HCT116 (cell line): ENCODE measurements at regions not wholly inside any gene's neighbourhood (a gene's known extent, or its start where the extent isn't known, plus 50 kb on each side); places are given as distances from the start of the nearest gene placed in this dataset.

Experiments
- ATAC-seq: fragments of 200-7000 bp; cut with Tn5 transposase; 2 replicates; pipeline ENCODE4 v1.9.1; 2020; ENCODE audit warnings: mild to moderate bottlenecking, moderate library complexity
- BruUV-seq: library from RNA; stranded (reverse); fragments of 400-500 nt; replicated peaks from 2 replicates; lab custom pipeline; 2021; lab: Mats Ljungman, UMichigan
- CTCF ChIA-PET: fragments of 300-600 bp; sonication (Branson Sonifier 250); formaldehyde crosslinking; loops from one replicate; lab custom pipeline; 2021; ENCODE audit warnings: antibody characterized with exemption; lab: Charles Lee
- POLR2A ChIA-PET: fragments of 300-600, 350-600 bp; sonication (Branson Sonifier 250); formaldehyde crosslinking; loops from one replicate; lab custom pipeline; 2021; ENCODE audit warnings: antibody characterized with exemption; lab: Charles Lee
- RAD21 ChIA-PET, 2 experiments: fragments of 300-600 bp; sonication (Branson Sonifier 250); formaldehyde crosslinking; loops; one replicate each; lab custom pipeline; 2023; ENCODE audit warnings: low total read pairs in 2 of 2; ENCODE audit not compliant: uncharacterized antibody in 2 of 2, unreplicated experiment in 2 of 2, low non-redundant PET in 1 of 2; lab: Charles Lee
- DNase-seq: peaks from one replicate; pipeline ENCODE4 v3.0.0-alpha.2; 2010; ENCODE audit warnings: low read depth, low spot score
- H2AFZ ChIP-seq: fragments of 200-600 bp; shearing (Covaris generic), sonication (generic); 2 replicates; pipeline ENCODE4 v1.6.1; 2017; ENCODE audit warnings: low read depth, mixed run types, mixed read lengths, antibody characterized with exemption, low read length; ENCODE audit not compliant: poor library complexity, severe bottlenecking
- H3K27ac ChIP-seq: 2 replicates; pipeline ENCODE4 v1.5.1; 2012; ENCODE audit warnings: low read depth, low read length
- H3K27me3 ChIP-seq: fragments of 200-600 bp; sonication (generic); 2 replicates; pipeline ENCODE4 v1.6.1; 2016; ENCODE audit warnings: mixed run types, low read length, mixed read lengths; ENCODE audit not compliant: insufficient read depth
- H3K36me3 ChIP-seq, 2 experiments: fragments of 200-500 bp in 1 of 2; fragments of 200-600 bp in 1 of 2; sonication (Bioruptor generic) in 1 of 2; sonication (generic) in 1 of 2; 2 replicates each; pipeline versions ENCODE4 v1.5.1 to v1.6.1; 2014 to 2016; ENCODE audit warnings: low read length in 2 of 2, inconsistent platforms in 1 of 2, mixed read lengths in 1 of 2, mixed run types in 1 of 2; ENCODE audit not compliant: insufficient read depth in 2 of 2, control insufficient read depth in 1 of 2
- H3K4me1 ChIP-seq, 2 experiments: fragments of 200-600 bp in 1 of 2; sonication (generic) in 1 of 2; 2 replicates each; pipeline versions ENCODE4 v1.5.1 to v1.6.1; 2012 to 2017; ENCODE audit warnings: low read length in 2 of 2, inconsistent platforms in 1 of 2, mild to moderate bottlenecking in 1 of 2, mixed read lengths in 1 of 2, mixed run types in 1 of 2, moderate library complexity in 1 of 2; ENCODE audit not compliant: insufficient read depth in 2 of 2, control insufficient read depth in 1 of 2
- H3K4me2 ChIP-seq: fragments of 200-600 bp; sonication (generic); 2 replicates; pipeline ENCODE4 v1.6.1; 2017; ENCODE audit warnings: mixed run types, low read length, mixed read lengths
- H3K4me3 ChIP-seq, 2 experiments: fragments of 200-600 bp in 1 of 2; sonication (generic) in 1 of 2; replicated peaks in 1 of 2; 2 replicates each; pipeline ENCODE4 v1.5.1; 2011 to 2016; ENCODE audit warnings: low read length in 2 of 2, control low read depth in 1 of 2, low read depth in 1 of 2, mild to moderate bottlenecking in 1 of 2, mixed read lengths in 1 of 2, mixed run types in 1 of 2
- H3K79me2 ChIP-seq: fragments of 200-600 bp; sonication (generic); 2 replicates; pipeline ENCODE4 v1.6.1; 2017; ENCODE audit warnings: mild to moderate bottlenecking, mixed run types, low read length, moderate library complexity, mixed read lengths; ENCODE audit not compliant: insufficient read depth
- H3K9ac ChIP-seq: fragments of 200-600 bp; sonication (generic); 2 replicates; pipeline ENCODE4 v1.6.1; 2016; ENCODE audit warnings: low read length, mixed read lengths
- H3K9me2 ChIP-seq: fragments of 200-600 bp; sonication (generic), shearing (Covaris generic); 2 replicates; pipeline ENCODE4 v1.6.1; 2017; ENCODE audit warnings: mixed run types, mild to moderate bottlenecking, moderate library complexity; ENCODE audit not compliant: insufficient read depth
- H3K9me3 ChIP-seq, 2 experiments: fragments of 200-500 bp in 1 of 2; fragments of 200-600 bp in 1 of 2; sonication (Bioruptor generic) in 1 of 2; sonication (generic) in 1 of 2; 2 replicates each; pipeline ENCODE4 v1.6.1; 2014 to 2017; ENCODE audit warnings: low read length in 2 of 2, mixed read lengths in 2 of 2, inconsistent platforms in 1 of 2, low read depth in 1 of 2, mild to moderate bottlenecking in 1 of 2, mixed run types in 1 of 2, moderate library complexity in 1 of 2; ENCODE audit not compliant: control insufficient read depth in 1 of 2, insufficient read depth in 1 of 2
- H4K20me1 ChIP-seq: fragments of 200-600 bp; sonication (generic), shearing (Covaris generic); 2 replicates; pipeline ENCODE4 v1.6.1; 2017; ENCODE audit warnings: mixed run types, mild to moderate bottlenecking, moderate library complexity; ENCODE audit not compliant: insufficient read depth
- CBX3 ChIP-seq: IDR thresholded peaks from 2 replicates; pipeline ENCODE4 v1.6.1; 2012; ENCODE audit warnings: low read depth
- EZH2 ChIP-seq: fragments of 200-600 bp; sonication (generic); IDR thresholded peaks from 2 replicates; pipeline ENCODE4 v1.6.1; 2017; ENCODE audit warnings: antibody characterized with exemption, mixed run types
- EZH2phosphoT487 ChIP-seq: fragments of 200-600 bp; IDR thresholded peaks from 2 replicates; pipeline ENCODE4 v1.6.1; 2018; ENCODE audit warnings: antibody characterized with exemption, borderline replicate concordance
- FOSL1 ChIP-seq: IDR thresholded peaks from 2 replicates; pipeline ENCODE4 v1.6.1; 2012; ENCODE audit warnings: low read depth
- JUND ChIP-seq: IDR thresholded peaks from 2 replicates; pipeline ENCODE4 v1.6.1; 2012
- POLR2A ChIP-seq: IDR thresholded peaks from 2 replicates; pipeline ENCODE4 v1.7.0; 2011; ENCODE audit warnings: borderline replicate concordance; ENCODE audit not compliant: insufficient read depth, insufficient read length; ENCODE audit errors: extremely low read depth
- RAD21 ChIP-seq: IDR thresholded peaks from 2 replicates; pipeline ENCODE4 v1.6.1; 2012; ENCODE audit warnings: low read depth, mild to moderate bottlenecking
- SIN3A ChIP-seq: IDR thresholded peaks from 2 replicates; pipeline ENCODE4 v1.6.1; 2012; ENCODE audit warnings: low read depth
- SP1 ChIP-seq: IDR thresholded peaks from 2 replicates; pipeline ENCODE4 v1.6.1; 2012; ENCODE audit warnings: low read depth
- SRF ChIP-seq: IDR thresholded peaks from 2 replicates; pipeline ENCODE4 v1.6.1; 2012; ENCODE audit warnings: low read depth
- TCF7L2 ChIP-seq: IDR thresholded peaks from 2 replicates; pipeline ENCODE4 v1.7.0; 2011; ENCODE audit warnings: borderline replicate concordance, inconsistent platforms; ENCODE audit not compliant: insufficient read depth, insufficient read length; ENCODE audit errors: extremely low read depth
- YY1 ChIP-seq: IDR thresholded peaks from 2 replicates; pipeline ENCODE4 v1.6.1; 2011; ENCODE audit warnings: low read length, low read depth, moderate library complexity, mild to moderate bottlenecking; ENCODE audit not compliant: insufficient replicate concordance; ENCODE audit errors: extremely low read depth
- ZFX ChIP-seq: fragments of 450-650 bp; IDR thresholded peaks from 2 replicates; pipeline ENCODE4 v1.6.1; 2017
- ZNF274 ChIP-seq: fragments of 200-500 bp; sonication (Bioruptor generic); IDR thresholded peaks from 2 replicates; pipeline ENCODE4 v1.6.1; 2014; ENCODE audit warnings: mild to moderate bottlenecking, low read depth, low read length, inconsistent platforms
- intact Hi-C: fragments of 100-400 bp; cut with micrococcal nuclease; formaldehyde crosslinking; loops from 2 replicates; pipeline ENCODE4 v1.10.0; 2022
- TF ChIP-seq, protein P1 (sequence below), 3 experiments: fragments of 200-600 bp in 1 of 3; sonication (generic) in 1 of 3; IDR thresholded peaks in 2 of 3; conservative IDR thresholded peaks in 1 of 3; 2 replicates each; pipeline ENCODE4 v1.5.1; 2012 to 2017; ENCODE audit warnings: low read depth in 2 of 3, low read length in 2 of 3, antibody characterized with exemption in 1 of 3, borderline replicate concordance in 1 of 3, control low read depth in 1 of 3, mild to moderate bottlenecking in 1 of 3, mixed read lengths in 1 of 3, mixed run types in 1 of 3, moderate library complexity in 1 of 3; ENCODE audit not compliant: insufficient read depth in 1 of 3
- TF ChIP-seq, protein P2 (sequence below): IDR thresholded peaks from 2 replicates; pipeline ENCODE4 v1.6.1; 2012
- TF ChIP-seq, protein P3 (sequence below): IDR thresholded peaks from 2 replicates; pipeline ENCODE4 v1.6.1; 2012
- TF ChIP-seq, protein P4 (sequence below): IDR thresholded peaks from 2 replicates; pipeline ENCODE4 v1.6.1; 2012; ENCODE audit warnings: low read depth
- TF ChIP-seq, protein P5 (sequence below): IDR thresholded peaks from 2 replicates; pipeline ENCODE4 v1.6.1; 2011; ENCODE audit warnings: mild to moderate bottlenecking, low read length, moderate library complexity; ENCODE audit not compliant: insufficient replicate concordance; ENCODE audit errors: extremely low read depth

DNA sequence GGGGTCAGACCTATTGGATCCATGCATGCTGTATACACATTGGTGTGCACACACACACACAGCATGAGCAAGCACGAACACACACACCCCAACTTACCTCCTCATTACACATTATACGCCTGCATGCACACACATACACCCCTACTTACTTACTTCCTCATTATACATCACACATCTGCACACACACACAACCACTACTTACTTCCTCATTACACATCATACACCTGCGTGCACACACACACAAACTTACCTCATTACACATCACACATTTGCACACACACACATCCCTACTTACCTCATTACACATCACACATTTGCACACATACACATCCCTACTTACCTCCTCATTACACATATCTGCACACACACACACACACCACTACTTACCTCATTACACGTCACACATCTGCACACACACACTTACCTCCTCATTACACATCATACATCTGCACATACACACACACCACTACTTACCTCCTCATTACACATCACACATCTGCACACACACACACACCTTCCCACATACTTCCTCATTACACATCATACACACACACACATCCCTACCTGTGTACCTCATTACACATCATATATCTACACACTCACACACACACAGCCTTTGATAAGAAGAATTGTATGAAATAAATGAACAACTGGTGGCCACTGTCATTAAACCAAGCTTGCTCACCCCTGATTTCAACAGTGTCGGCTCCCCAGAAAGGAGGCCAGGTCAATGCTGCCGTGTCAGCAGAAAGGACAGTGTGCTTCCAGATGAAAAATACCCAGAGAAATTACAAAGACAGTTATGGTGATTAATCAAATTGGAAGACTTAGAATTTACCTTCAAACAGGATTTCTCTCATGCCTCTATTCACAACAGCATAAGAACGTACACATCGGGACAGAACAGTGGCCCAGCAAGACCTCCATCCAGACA, 117.8 kb downstream of the SETD4 start:
- H2AFZ ChIP-seq = no peak overlapping the region
- H3K9me2 ChIP-seq = no peaks in the 10 kb centered on the region; the same call in 1 of the 2 replicates
- H3K4me3 ChIP-seq = no peak overlapping the region
- H3K27ac ChIP-seq = no peak overlapping the region
- RAD21 ChIA-PET = no interaction called here
- no peaks in the 10 kb centered on the region for H3K79me2 ChIP-seq
- H3K27me3 ChIP-seq = no peaks in the 10 kb centered on the region
- H4K20me1 ChIP-seq = no peaks in the 10 kb centered on the region
- H3K4me1 ChIP-seq = peaks cover 0 to 5% of the 10 kb centered on the region in 2 experiments; a peak in 2 of 4 replicates
- no peak overlapping the region for H3K4me2 ChIP-seq
- H3K9ac ChIP-seq = no peak overlapping the region
- intact Hi-C loops = no loop called here
- DNase-seq = no peak
- no peaks in the 10 kb centered on the region for H3K36me3 ChIP-seq
- POLR2A ChIA-PET = no interaction called here
- CTCF ChIA-PET = interaction anchor here (1.1 kb wide), 1 partner anchor 102 kb away, joined by 5 read pairs; no protein-coding TSS in a partner anchor
- no peaks in the 10 kb centered on the region for H3K9me3 ChIP-seq
- BruUV-seq = no TSS peak
- no peak for ATAC-seq
- TF ChIP-seq EZH2phosphoT487 = no peak
- TF ChIP-seq, protein P1, sequence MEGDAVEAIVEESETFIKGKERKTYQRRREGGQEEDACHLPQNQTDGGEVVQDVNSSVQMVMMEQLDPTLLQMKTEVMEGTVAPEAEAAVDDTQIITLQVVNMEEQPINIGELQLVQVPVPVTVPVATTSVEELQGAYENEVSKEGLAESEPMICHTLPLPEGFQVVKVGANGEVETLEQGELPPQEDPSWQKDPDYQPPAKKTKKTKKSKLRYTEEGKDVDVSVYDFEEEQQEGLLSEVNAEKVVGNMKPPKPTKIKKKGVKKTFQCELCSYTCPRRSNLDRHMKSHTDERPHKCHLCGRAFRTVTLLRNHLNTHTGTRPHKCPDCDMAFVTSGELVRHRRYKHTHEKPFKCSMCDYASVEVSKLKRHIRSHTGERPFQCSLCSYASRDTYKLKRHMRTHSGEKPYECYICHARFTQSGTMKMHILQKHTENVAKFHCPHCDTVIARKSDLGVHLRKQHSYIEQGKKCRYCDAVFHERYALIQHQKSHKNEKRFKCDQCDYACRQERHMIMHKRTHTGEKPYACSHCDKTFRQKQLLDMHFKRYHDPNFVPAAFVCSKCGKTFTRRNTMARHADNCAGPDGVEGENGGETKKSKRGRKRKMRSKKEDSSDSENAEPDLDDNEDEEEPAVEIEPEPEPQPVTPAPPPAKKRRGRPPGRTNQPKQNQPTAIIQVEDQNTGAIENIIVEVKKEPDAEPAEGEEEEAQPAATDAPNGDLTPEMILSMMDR (IDR thresholded peaks at IDR 0.05 in 2 of 3, conservative IDR thresholded peaks at IDR 0.05 in 1 of 3; ENCODE audit: borderline replicate concordance in 1 of 3, insufficient read depth in 1 of 3, low read depth in 2 of 3, low read length in 2 of 3) = no peak
- TF ChIP-seq, protein P2, sequence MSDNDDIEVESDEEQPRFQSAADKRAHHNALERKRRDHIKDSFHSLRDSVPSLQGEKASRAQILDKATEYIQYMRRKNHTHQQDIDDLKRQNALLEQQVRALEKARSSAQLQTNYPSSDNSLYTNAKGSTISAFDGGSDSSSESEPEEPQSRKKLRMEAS = no peak
- TF ChIP-seq, protein P3, sequence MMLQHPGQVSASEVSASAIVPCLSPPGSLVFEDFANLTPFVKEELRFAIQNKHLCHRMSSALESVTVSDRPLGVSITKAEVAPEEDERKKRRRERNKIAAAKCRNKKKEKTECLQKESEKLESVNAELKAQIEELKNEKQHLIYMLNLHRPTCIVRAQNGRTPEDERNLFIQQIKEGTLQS = no peak
- TF ChIP-seq FOSL1 = no peak
- no peak for TF ChIP-seq ZNF274
- TF ChIP-seq EZH2 = no peak
- TF ChIP-seq RAD21 = no peak
- TF ChIP-seq POLR2A = no peak
- no peak for TF ChIP-seq SIN3A
- TF ChIP-seq, protein P4, sequence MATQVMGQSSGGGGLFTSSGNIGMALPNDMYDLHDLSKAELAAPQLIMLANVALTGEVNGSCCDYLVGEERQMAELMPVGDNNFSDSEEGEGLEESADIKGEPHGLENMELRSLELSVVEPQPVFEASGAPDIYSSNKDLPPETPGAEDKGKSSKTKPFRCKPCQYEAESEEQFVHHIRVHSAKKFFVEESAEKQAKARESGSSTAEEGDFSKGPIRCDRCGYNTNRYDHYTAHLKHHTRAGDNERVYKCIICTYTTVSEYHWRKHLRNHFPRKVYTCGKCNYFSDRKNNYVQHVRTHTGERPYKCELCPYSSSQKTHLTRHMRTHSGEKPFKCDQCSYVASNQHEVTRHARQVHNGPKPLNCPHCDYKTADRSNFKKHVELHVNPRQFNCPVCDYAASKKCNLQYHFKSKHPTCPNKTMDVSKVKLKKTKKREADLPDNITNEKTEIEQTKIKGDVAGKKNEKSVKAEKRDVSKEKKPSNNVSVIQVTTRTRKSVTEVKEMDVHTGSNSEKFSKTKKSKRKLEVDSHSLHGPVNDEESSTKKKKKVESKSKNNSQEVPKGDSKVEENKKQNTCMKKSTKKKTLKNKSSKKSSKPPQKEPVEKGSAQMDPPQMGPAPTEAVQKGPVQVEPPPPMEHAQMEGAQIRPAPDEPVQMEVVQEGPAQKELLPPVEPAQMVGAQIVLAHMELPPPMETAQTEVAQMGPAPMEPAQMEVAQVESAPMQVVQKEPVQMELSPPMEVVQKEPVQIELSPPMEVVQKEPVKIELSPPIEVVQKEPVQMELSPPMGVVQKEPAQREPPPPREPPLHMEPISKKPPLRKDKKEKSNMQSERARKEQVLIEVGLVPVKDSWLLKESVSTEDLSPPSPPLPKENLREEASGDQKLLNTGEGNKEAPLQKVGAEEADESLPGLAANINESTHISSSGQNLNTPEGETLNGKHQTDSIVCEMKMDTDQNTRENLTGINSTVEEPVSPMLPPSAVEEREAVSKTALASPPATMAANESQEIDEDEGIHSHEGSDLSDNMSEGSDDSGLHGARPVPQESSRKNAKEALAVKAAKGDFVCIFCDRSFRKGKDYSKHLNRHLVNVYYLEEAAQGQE = no peak
- TF ChIP-seq, protein P5, sequence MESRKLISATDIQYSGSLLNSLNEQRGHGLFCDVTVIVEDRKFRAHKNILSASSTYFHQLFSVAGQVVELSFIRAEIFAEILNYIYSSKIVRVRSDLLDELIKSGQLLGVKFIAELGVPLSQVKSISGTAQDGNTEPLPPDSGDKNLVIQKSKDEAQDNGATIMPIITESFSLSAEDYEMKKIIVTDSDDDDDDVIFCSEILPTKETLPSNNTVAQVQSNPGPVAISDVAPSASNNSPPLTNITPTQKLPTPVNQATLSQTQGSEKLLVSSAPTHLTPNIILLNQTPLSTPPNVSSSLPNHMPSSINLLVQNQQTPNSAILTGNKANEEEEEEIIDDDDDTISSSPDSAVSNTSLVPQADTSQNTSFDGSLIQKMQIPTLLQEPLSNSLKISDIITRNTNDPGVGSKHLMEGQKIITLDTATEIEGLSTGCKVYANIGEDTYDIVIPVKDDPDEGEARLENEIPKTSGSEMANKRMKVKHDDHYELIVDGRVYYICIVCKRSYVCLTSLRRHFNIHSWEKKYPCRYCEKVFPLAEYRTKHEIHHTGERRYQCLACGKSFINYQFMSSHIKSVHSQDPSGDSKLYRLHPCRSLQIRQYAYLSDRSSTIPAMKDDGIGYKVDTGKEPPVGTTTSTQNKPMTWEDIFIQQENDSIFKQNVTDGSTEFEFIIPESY = no peak
- no peak for TF ChIP-seq SRF
- TF ChIP-seq YY1 = no peak
- no peak for TF ChIP-seq CBX3
- no peak for TF ChIP-seq TCF7L2
- no peak for TF ChIP-seq SP1
- no peak for TF ChIP-seq JUND
- TF ChIP-seq ZFX = no peak
